HEK293T (cell line): ENCODE measurements at regions not wholly inside any gene's neighbourhood (a gene's known extent, or its start where the extent isn't known, plus 50 kb on each side); places are given as distances from the start of the nearest gene placed in this dataset.

ENCODE experiments used
- ARNT ChIP-seq: fragments of 450-650 bp; IDR thresholded peaks from 2 replicates; pipeline ENCODE4 v1.6.1; 2017; ENCODE audit warnings: mild to moderate bottlenecking
- FOXM1 ChIP-seq: fragments of 450-650 bp; IDR thresholded peaks from 2 replicates; pipeline ENCODE4 v1.6.1; 2017; ENCODE audit warnings: mild to moderate bottlenecking, borderline replicate concordance
- L3MBTL2 ChIP-seq: fragments of 450-650 bp; conservative IDR thresholded peaks from 2 replicates; pipeline ENCODE4 v1.6.1; 2016; ENCODE audit warnings: mild to moderate bottlenecking

DNA sequence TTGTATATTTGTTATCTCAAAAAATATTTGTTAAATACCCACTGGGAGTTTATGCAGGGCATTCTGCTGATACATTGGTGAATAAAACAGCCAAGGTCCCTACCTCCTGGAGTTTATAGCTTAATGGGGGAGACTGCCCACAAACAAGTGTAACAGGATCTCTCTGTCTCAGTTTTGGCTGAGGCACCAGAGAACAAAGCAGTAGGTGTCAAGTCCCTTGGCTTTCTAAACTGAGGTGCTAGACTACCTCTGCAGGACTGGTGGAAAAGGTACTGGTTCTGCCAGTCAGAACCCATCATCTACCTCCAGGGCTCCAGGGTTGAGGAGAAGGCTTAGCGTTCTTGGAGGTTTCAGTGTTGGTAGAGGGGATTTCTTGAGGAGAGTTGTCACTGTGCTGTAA lies 188.4 kb upstream of the ELL2 start:
- no peak for TF ChIP-seq L3MBTL2
- no peak for TF ChIP-seq FOXM1
- no peak for TF ChIP-seq ARNT
